ENCODE measurements at regions not wholly inside any gene's neighbourhood (a gene's known extent, or its start where the extent isn't known, plus 50 kb on each side); places are given as distances from the start of the nearest gene placed in this dataset.

DNA sequence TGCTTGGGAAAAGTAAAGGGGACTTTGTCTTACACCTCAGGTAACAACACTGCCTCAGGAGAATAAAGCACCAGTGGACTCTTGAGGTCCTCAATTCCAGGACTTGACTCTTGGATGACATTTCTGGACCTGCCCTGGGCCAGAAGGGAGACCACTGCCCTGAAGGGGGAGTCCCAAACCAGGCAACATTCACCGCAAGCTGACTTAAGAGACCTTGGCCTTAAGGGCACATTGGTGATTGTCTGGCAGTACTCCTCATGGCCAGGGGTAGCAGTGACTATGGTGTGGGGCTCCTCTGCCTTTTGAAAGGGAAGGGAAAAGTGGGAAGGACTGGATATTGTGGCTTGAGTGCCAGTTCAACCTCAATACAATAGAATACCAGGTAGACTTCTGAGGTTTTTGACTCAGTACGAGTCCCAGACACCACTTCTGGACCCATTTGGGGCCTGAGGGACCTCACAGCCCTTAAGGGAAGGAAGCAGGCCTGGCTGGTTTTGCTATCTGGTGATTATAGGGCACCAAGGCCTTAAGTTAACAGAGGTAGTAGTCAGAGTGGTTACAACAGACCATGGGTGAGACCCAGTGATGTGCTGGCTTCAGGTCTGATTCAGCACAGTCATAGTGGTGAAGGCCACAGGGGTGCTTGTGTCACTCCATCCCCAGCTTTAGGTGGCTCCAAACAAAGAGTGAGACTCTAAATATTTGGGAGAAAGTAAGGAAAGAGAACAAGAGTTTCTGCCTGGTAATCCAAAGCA lies 121.2 kb upstream of the TET2 start:
- TF ChIP-seq, protein P1, sequence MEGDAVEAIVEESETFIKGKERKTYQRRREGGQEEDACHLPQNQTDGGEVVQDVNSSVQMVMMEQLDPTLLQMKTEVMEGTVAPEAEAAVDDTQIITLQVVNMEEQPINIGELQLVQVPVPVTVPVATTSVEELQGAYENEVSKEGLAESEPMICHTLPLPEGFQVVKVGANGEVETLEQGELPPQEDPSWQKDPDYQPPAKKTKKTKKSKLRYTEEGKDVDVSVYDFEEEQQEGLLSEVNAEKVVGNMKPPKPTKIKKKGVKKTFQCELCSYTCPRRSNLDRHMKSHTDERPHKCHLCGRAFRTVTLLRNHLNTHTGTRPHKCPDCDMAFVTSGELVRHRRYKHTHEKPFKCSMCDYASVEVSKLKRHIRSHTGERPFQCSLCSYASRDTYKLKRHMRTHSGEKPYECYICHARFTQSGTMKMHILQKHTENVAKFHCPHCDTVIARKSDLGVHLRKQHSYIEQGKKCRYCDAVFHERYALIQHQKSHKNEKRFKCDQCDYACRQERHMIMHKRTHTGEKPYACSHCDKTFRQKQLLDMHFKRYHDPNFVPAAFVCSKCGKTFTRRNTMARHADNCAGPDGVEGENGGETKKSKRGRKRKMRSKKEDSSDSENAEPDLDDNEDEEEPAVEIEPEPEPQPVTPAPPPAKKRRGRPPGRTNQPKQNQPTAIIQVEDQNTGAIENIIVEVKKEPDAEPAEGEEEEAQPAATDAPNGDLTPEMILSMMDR (IDR thresholded peaks at IDR 0.05), result no peak
- TF ChIP-seq POLR2A (IDR thresholded peaks at IDR 0.05), result no peak
